ENCODE measurements at regions not wholly inside any gene's neighbourhood (a gene's known extent, or its start where the extent isn't known, plus 50 kb on each side); places are given as distances from the start of the nearest gene placed in this dataset.

- Histone ChIP-seq H3K27ac (no peak overlapping the region), H3K4me3 (ENCODE audit: low read depth, low read length) (no peak overlapping the region), H3K4me1 (no peaks in the 10 kb centered on the region), H3K9me3 (ENCODE audit: control insufficient read depth, low read length) (no peaks in the 10 kb centered on the region), H3K36me3 (ENCODE audit: control insufficient read depth, insufficient read depth, low read length) (no peaks in the 10 kb centered on the region), H2AFZ (no peak overlapping the region), H3K4me2 (ENCODE audit: low read length) (no peak overlapping the region), H3K9ac (no peak overlapping the region), H3K79me2 (no peaks in the 10 kb centered on the region), H3K27me3 (ENCODE audit: control insufficient read depth, insufficient read depth, low read length) (no peaks in the 10 kb centered on the region)
- no peak for TF ChIP-seq CTCF (IDR thresholded peaks at IDR 0.05)
Observed at GRCh38 chr10:83978681-83979383, 160.5 kb upstream of the GHITM start.

- Histone ChIP-seq H3K4me3 (ENCODE audit: low read depth, low read length) (no peak overlapping the region), H3K4me2 (ENCODE audit: low read length) (no peak overlapping the region), H3K79me2 (no peaks in the 10 kb centered on the region), H3K36me3 (ENCODE audit: control insufficient read depth, insufficient read depth, low read length) (no peaks in the 10 kb centered on the region), H3K4me1 (no peaks in the 10 kb centered on the region), H2AFZ (no peak overlapping the region), H3K27me3 (ENCODE audit: control insufficient read depth, insufficient read depth, low read length) (no peaks in the 10 kb centered on the region), H3K9ac (no peak overlapping the region), H3K9me3 (ENCODE audit: control insufficient read depth, low read length) (no peaks in the 10 kb centered on the region), H3K27ac (no peak overlapping the region)
- TF ChIP-seq CTCF (IDR thresholded peaks at IDR 0.05): no peak
Observed at GRCh38 chr10:83982812-83983211, 156.5 kb upstream of the GHITM start.

DNA sequence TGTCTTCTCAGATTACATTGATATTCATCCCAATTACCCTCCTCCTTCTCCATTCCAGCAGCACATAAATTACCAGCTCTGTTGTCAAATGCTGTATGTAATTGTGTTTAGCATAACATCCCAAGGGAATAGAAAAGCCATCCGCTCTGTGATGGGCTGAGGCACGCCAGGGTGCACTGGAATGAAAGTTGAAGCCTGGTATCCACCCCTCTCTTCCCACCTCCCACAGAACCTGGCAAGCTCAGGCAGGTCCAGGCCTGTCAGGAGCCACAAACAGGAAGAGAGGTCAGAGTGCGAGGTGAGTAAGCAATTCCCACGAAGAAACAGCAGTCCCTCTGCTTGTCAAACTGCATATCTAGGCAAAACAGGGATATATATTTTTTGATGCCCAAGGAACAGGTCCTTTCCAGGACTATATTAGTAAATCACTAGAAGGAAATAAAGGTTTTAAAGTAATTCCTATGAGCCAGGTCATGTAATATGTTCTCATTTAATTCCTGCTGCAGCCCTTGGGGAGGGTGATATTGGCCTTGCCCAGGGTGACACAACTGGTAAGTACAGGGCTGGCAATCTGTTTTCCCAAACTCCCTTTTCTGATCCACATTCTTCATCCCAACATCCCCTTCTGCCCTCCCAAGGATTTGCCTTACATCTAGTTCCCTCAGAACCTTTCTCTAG, 155.6 kb upstream of the GHITM start:
- Histone ChIP-seq H3K4me2 (ENCODE audit: low read length) (no peak overlapping the region), H3K9ac (no peak overlapping the region), H3K4me3 (ENCODE audit: low read depth, low read length) (no peak overlapping the region), H3K9me3 (ENCODE audit: control insufficient read depth, low read length) (no peaks in the 10 kb centered on the region), H3K4me1 (no peaks in the 10 kb centered on the region), H3K79me2 (no peaks in the 10 kb centered on the region), H3K27ac (no peak overlapping the region), H2AFZ (no peak overlapping the region), H3K27me3 (ENCODE audit: control insufficient read depth, insufficient read depth, low read length) (no peaks in the 10 kb centered on the region), H3K36me3 (ENCODE audit: control insufficient read depth, insufficient read depth, low read length) (no peaks in the 10 kb centered on the region)
- no peak for TF ChIP-seq CTCF (IDR thresholded peaks at IDR 0.05)

DNA sequence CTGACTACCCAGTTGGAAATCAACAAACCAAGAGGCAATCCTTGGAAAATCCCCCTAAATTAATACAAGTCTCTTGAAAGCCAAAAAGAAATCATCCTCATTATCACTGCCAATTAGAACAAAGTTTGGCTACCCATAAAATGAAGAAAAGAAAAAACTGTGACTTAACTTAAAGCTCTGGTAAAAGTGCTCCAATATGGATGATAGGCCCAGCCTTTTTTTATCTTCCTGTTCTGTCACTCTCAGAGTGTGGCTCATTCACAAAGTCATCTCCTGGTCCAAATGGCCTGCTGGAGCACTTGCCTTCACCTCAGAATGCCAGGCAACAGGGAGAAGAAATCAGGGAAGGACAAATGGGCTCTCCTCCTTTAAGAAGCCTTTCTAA, 155.1 kb upstream of the GHITM start:
- H3K9ac ChIP-seq: no peak overlapping the region
- H3K4me3 ChIP-seq (ENCODE audit: low read depth, low read length): no peak overlapping the region
- H3K27ac ChIP-seq: no peak overlapping the region
- no peaks in the 10 kb centered on the region for H3K79me2 ChIP-seq
- H3K36me3 ChIP-seq (ENCODE audit: control insufficient read depth, insufficient read depth, low read length): no peaks in the 10 kb centered on the region
- H3K27me3 ChIP-seq (ENCODE audit: control insufficient read depth, insufficient read depth, low read length): no peaks in the 10 kb centered on the region
- no peaks in the 10 kb centered on the region for H3K9me3 ChIP-seq (ENCODE audit: control insufficient read depth, low read length)
- H2AFZ ChIP-seq: no peak overlapping the region
- H3K4me2 ChIP-seq (ENCODE audit: low read length): no peak overlapping the region
- no peaks in the 10 kb centered on the region for H3K4me1 ChIP-seq
- TF ChIP-seq CTCF (IDR thresholded peaks at IDR 0.05): no peak

DNA sequence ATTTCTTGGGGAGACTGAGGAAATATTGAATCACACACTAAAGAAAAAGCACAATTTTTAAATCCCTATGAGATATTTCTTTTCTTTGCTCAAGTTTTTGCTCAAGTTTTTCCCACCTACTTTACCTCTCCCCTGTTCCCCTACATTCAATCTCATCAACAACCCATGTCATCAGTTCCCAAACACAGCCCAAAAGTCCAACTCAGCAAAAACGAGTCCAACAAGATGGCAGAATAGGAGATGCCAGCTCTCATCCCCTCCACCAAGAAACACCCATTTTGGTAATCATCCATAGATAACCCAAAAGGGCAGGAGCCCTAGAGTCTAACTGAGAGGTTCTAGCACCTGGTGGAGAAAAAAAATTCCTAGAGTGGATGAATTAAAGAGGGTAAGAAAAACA, 152.5 kb upstream of the GHITM start:
- no peaks in the 10 kb centered on the region for H3K4me1 ChIP-seq
- H3K27ac ChIP-seq: no peak overlapping the region
- no peak overlapping the region for H3K4me3 ChIP-seq (ENCODE audit: low read depth, low read length)
- H3K27me3 ChIP-seq (ENCODE audit: control insufficient read depth, insufficient read depth, low read length): no peaks in the 10 kb centered on the region
- H3K36me3 ChIP-seq (ENCODE audit: control insufficient read depth, insufficient read depth, low read length): no peaks in the 10 kb centered on the region
- H3K4me2 ChIP-seq (ENCODE audit: low read length): no peak overlapping the region
- no peak overlapping the region for H2AFZ ChIP-seq
- TF ChIP-seq CTCF (IDR thresholded peaks at IDR 0.05): no peak
- no peaks in the 10 kb centered on the region for H3K9me3 ChIP-seq (ENCODE audit: control insufficient read depth, low read length)
- no peak overlapping the region for H3K9ac ChIP-seq
- H3K79me2 ChIP-seq: no peaks in the 10 kb centered on the region

All from parathyroid adenoma (tissue), 2 donors.